ENCODE measurements at regions not wholly inside any gene's neighbourhood (a gene's known extent, or its start where the extent isn't known, plus 50 kb on each side); places are given as distances from the start of the nearest gene placed in this dataset.
"Not testable (repeated sequence)": the region's sequence is repeated elsewhere in the genome, so short reads cannot be mapped to it uniquely, and the experiment has no call there.

GRCh38 chr12:126952096-126953007 is 1314.6 kb upstream of the TMEM132C start:
- DNase-seq (ENCODE audit: low spot score): no peak

- no peak for DNase-seq (ENCODE audit: low spot score)
These were observed 1313.5 kb upstream of the TMEM132C start for GRCh38 chr12:126953365-126953889.

- DNase-seq (ENCODE audit: low spot score): no peak
These were observed 1306.7 kb upstream of the TMEM132C start for GRCh38 chr12:126960221-126960620.

GRCh38 chr12:126960709-126961108 is 1306.3 kb upstream of the TMEM132C start:
- no peak for DNase-seq (ENCODE audit: low spot score)

GRCh38 chr12:126963825-126964224 is 1303.1 kb upstream of the TMEM132C start:
- no peak for DNase-seq (ENCODE audit: low spot score)

- DNase-seq (ENCODE audit: low spot score): no peak
These were observed 1300.5 kb upstream of the TMEM132C start for GRCh38 chr12:126966498-126966897.

GRCh38 chr12:126967152-126967551 is 1299.8 kb upstream of the TMEM132C start:
- DNase-seq (ENCODE audit: low spot score): no peak

GRCh38 chr12:126974779-126975178 is 1292.2 kb upstream of the TMEM132C start:
- no peak for DNase-seq (ENCODE audit: low spot score)

- DNase-seq (ENCODE audit: low spot score): no peak
These were observed 1290.4 kb upstream of the TMEM132C start for GRCh38 chr12:126976579-126976978.

GRCh38 chr12:126979564-126979963 is 1287.4 kb upstream of the TMEM132C start:
- DNase-seq (ENCODE audit: low spot score): not testable (repeated sequence)

- no peak for DNase-seq (ENCODE audit: low spot score)
These were observed 1284.3 kb upstream of the TMEM132C start for GRCh38 chr12:126982707-126983106.

- DNase-seq (ENCODE audit: low spot score): not testable (repeated sequence)
These were observed 1283.2 kb upstream of the TMEM132C start for GRCh38 chr12:126983735-126984134.

GRCh38 chr12:126985663-126986062 is 1281.3 kb upstream of the TMEM132C start:
- DNase-seq (ENCODE audit: low spot score): not testable (repeated sequence)

GRCh38 chr12:126989532-126989931 is 1277.4 kb upstream of the TMEM132C start:
- DNase-seq (ENCODE audit: low spot score): no peak

- no peak for DNase-seq (ENCODE audit: low spot score)
These were observed 1273.1 kb upstream of the TMEM132C start for GRCh38 chr12:126993898-126994297.

- no peak for DNase-seq (ENCODE audit: low spot score)
These were observed 1272.4 kb upstream of the TMEM132C start for GRCh38 chr12:126994599-126994998.

- no peak for DNase-seq (ENCODE audit: low spot score)
These were observed 1268.9 kb upstream of the TMEM132C start for GRCh38 chr12:126998031-126998430.

GRCh38 chr12:126998747-126999285 is 1268.2 kb upstream of the TMEM132C start:
- no peak for DNase-seq (ENCODE audit: low spot score)

- DNase-seq (ENCODE audit: low spot score): no peak
These were observed 1267.6 kb upstream of the TMEM132C start for GRCh38 chr12:126999352-126999751.

- DNase-seq (ENCODE audit: low spot score): no peak
These were observed 1261.6 kb upstream of the TMEM132C start for GRCh38 chr12:127005406-127005805.

GRCh38 chr12:127006972-127007371 is 1260.0 kb upstream of the TMEM132C start:
- no peak for DNase-seq (ENCODE audit: low spot score)

GRCh38 chr12:127008755-127009403 is 1258.1 kb upstream of the TMEM132C start:
- no peak for DNase-seq (ENCODE audit: low spot score)
